ENCODE measurements at regions not wholly inside any gene's neighbourhood (a gene's known extent, or its start where the extent isn't known, plus 50 kb on each side); places are given as distances from the start of the nearest gene placed in this dataset.

DNA sequence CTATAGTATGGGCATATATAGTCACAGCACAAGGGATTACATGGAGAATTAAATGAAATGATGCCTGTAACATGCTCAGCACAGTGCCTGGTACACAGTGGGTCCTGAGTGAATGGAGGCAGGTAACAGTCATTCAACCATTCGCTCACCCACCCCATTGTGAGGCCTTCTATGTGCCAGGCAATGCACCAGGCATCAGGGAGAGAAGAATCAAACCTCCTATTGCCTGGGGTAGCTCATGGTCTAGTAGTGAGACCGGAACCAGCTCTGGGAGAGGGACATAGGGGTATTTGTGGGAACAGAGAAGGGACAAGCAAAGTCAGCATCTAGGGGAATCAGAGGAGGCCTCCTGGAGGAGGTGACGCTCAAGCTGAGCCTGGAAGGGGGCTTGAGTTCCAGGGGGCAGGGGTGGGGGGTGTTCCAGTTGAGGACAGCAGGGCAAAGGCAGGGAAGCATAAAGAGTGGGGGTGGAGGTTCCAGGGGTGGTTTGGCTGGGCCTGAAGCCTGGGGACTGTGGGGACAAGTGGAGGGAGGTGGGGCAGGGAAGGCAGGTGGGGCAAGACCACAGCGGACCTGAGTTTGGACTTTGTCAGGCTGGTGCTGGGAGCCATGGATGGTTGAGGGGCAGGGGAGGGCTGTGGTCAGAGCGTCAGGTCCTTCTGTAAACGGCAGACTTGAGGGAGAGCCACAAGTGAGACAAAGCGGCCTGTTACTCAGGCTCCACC is 591.6 kb downstream of the PTPRU start:
- no peak for ATAC-seq
- DNase-seq (ENCODE audit: low spot score): no peak

DNA sequence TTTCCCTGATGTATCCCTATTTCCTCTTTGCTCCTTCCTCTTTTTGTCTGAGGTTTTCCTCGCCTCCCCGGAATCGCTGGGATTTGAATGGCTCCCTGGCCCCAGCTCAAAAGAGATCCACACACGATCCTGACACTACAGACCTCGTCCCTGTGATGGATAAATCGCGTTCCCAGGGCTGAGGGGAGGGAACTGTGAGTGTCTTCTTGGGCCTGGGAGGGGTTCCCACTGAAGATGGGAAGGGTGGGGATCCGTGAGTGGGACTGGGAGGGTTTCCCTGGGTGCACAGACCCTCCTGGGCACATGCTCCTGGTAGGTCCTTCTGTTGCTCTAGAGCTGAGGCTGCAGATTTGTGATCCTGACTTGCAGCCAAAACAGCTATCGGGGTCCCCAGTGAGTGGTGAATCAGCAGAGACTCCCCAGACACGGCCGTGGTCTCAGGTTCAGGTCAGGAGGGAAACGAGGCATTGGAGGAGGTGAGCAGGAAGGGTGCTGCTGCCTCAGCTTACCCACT is 591.0 kb downstream of the PTPRU start:
- no peak for ATAC-seq
- DNase-seq (ENCODE audit: low spot score): peak; percentile 27

DNA sequence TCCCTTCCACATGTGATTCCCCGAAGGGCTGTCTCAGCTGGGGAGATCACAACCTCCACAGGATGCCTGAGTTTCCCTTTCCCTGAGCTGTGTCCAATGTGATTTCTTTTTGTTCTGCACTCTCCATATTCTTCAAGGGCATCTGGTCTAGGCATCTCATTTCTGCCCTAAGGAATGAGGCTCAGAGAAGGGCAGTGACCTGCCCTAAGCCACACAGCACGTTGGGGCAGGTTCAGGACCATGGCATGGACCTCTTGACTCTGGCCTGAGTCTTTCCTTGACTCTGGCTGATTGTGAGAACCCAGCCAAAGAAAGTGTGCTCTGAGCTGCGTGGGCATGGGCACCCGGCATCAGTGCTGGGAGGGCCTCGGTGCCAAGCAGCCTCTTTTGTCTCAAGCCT is 590.3 kb downstream of the PTPRU start:
- DNase-seq (ENCODE audit: low spot score) (no peak), ATAC-seq (no peak)

DNA sequence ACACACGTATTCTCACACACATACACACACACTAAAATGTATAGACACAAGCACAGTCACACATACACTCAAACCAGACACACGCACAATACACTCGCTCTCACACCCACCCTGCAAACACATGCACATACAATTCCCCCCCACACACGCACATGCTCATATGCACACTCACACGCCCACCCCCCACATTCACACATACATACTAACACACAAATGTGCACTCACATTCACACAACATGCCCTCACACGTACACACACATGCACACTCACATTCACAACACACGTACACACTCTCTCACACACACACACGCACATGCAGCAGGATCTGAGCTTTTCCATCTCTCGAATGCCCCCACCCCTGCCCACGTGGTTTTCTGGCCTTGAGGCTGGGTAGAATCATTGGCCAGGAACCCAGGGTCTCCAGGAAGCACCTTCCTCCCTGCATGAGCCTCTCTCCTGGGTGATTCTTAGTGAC is 589.7 kb downstream of the PTPRU start:
- no peak for ATAC-seq
- no peak for DNase-seq (ENCODE audit: low spot score)

DNA sequence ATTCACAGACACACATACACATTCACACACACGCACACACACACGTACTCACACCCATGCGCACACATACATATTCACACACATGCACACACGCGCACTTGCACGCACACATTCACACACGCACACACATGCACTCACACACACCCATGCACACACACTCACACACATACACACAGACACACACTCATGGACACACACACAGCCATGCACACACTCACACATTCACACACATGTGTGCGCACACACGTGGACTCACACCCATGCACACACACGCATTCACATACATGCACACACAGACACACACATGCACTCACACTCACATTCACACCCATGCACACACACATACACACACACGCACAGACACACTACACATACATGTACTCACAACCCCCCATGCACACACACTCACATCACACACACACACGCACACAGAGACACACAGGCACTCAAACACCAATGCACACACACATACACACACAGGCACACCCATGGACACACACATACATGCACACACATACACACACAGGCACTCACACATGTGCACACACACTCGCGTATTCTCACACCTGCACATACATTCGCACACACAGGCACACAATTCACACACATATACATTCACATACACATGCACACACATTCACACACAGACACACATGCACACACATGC is 589.1 kb downstream of the PTPRU start:
- ATAC-seq (no peak), DNase-seq (ENCODE audit: low spot score) (peak; percentile 15)

DNA sequence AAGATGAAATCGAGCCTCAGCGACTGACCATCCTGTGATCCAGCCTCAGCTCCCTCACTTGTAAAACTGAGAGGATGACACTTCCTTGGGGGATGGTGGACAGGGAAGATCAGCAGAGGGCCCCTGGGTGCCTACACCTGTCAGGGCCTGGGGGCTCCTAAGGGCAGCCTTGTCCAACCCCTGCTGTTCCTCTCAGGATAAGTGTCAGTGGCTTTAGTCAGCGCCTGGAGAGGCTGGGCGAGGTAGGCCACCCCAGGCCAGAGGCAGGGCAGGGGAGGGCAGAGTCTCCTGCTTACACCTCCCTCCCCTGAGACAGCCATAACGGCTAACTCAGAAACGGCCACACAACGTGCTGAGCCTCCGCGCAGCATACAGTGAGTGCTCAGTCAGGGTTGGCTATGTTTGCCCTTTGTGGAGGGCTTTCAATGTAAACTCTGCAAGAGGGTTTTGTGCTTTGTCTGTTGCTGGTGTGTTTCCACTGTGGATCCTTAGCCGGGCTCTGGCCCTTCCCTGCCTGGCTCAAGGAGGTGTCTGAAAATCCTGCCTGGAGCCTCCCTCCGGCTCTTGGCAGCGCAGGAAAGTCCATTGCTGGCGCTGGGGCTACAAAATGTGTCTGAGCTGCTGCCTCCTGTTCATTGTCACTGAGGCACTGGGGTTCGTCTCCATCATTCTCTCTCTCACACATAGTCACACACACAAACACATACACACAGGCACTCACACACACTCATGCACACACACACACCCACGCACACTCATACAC is 588.4 kb downstream of the PTPRU start:
- DNase-seq (ENCODE audit: low spot score) (peak; percentile 27), ATAC-seq (no peak)

DNA sequence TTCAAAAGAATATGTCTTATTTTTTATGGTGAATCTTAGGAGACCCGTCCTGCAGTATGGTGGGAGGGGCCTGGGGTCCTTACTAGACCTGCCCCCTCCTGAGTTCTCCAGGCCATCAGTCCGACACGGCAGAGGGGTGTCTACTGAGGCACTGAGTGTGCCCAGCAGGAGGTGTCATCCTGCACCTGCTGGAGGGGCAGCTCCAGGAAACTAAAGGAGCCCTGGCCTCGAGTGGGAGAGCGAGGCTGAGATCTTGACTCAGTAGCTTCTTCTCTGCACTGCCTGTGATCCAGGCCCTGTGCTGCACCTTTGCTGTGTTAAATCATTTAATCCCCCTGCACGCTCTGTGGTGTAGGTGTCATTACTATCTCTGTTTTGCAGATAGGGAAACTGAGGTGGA is 587.7 kb downstream of the PTPRU start:
- no peak for ATAC-seq
- DNase-seq (ENCODE audit: low spot score): peak; percentile 29

DNA sequence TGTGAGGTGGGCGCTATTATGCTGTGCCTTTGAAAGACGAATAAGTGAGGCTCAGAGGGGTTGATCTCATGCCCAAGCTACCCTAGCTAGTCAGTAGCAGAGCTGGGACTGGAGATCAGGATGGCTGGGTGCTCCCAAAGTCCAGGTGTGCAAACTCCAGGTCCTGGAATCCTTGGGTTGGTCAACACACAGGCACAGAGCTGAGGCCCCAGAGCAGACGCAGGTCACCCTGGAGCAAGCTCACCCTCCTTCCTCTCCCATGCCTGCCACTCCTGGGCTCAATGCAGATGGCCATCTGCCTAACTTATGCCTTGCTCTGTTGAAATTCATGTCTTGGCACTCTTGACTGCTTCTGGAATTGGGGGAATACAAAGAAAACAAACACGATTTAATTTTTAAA is 587.2 kb downstream of the PTPRU start:
- no peak for ATAC-seq
- DNase-seq (ENCODE audit: low spot score): peak; percentile 15

DNA sequence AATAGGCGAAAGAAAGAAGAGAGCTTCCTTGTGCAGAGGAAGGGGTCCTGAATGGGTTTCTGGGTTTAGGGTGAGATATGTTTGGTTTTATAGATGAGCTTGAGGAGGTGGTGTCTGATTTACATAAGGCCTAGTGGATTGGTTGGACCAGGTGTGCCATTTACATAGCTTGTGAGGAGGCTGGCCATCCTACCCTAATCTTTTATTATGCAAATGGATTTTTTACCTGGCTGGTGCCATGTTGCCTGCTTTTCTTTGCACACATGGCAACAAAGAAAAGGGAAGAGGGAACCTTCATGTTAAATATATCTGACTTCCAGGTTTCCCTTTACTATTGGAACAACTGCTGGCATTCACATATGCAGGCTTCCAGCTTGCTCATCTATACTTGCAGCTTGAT is 585.3 kb downstream of the PTPRU start:
- ATAC-seq (no peak), DNase-seq (ENCODE audit: low spot score) (no peak)

DNA sequence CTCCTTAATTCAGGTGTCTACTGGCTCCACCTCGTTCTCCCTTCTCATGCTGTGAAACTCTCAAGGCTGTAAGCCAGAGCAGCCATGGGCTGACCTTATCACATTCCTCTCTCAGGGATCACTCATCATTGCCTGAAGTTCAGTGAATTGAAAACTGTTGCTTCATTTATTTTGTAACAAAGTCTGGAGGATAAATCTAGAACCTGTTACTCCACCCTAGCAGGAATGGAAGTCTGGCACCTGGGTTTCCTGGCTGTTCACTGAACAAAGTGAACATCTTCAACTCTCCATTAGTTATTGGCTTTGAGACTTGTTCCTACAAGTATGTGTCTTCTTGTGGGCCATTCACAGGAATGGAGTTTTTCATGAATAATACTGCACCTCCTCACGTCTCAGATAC is 584.1 kb downstream of the PTPRU start:
- ATAC-seq (no peak), DNase-seq (ENCODE audit: low spot score) (no peak)

DNA sequence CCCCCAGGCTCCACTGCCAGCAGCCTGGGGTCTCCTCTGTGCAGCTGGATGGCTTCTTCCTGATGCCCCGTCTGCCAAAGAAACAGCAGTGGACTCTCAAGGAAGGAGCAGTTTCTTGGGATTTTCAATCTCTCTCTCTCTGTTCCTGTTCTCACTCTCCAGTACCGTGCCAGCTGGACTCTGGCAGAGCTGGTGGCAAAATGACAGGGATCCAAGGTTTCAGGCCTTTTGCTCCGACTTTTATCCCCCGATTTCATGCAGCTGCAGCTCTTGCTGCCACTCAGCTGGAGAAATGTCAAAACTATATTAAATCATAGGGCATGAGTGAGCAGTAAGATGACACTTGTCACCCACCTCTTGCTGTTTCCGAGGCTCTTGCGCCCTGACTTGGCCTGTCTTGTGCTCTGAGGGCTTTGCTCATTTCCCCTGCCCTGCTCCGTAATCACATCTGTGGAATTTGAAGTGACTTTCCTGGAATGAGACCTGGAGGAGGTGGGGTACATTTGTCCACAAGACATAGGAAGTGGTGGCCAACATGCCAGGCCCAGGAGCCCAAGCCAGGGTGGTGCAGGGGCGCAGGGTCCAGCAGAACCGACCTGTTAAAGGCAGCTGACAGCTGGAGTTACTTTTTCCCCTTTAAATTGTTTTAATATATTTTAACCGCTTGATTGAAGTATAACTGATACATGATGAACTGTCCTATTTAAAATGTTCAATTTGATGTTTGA is 576.2 kb downstream of the PTPRU start:
- ATAC-seq: no peak
- peak; percentile 24 for DNase-seq (ENCODE audit: low spot score)

DNA sequence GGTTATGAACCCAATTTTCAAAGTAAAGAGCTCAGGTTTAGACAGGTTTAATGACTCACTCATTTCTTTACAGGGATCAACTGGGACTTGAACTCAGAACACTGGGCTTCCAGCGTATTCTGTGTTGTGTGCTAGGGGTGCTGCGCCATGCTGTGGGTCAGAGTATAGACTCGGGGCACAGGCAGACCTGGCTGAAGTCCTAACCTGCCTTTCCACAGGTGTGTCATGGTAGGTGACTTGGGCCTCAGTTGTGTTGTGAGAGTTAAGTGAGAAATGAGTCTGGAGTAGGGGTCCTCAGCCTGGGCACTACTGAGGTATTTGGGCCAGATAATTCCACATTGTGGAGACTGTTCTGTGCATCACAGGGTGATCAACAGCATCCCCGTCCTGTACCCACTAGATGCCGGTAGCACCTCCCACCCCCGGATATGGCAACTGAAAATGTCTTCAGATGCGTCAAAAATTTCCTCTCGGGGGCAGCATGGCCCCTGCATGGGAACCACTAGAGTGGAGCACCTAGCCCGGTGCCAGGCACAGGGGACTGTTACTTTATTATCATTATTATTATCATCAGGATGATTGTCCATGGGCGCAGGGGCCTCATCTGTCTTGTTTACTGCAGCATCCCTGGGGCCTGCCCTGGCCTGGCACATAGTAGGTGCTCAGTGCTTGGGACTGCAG is 575.5 kb downstream of the PTPRU start:
- ATAC-seq: no peak
- peak; percentile 16 for DNase-seq (ENCODE audit: low spot score)

DNA sequence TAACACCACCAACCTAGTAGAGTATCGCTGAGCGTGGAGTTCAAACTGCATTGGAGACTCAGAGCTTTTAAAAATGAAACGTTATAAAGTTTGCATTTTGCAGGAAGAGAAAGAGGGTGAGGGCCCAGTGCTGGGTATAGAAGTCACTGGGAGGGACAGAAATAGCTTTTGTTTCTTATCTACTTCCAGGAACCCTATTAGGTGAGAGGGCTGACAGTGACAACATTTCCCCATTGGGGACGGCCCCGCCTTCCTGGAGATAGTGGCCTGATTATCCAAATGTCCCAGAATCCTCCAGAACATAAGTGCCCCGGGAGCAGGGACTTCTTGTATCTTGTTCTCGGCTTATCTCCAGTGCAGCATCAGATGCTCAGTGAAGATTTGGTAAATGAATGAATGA is 574.9 kb downstream of the PTPRU start:
- DNase-seq (ENCODE audit: low spot score) (peak; percentile 27), ATAC-seq (peak; percentile 26)

DNA sequence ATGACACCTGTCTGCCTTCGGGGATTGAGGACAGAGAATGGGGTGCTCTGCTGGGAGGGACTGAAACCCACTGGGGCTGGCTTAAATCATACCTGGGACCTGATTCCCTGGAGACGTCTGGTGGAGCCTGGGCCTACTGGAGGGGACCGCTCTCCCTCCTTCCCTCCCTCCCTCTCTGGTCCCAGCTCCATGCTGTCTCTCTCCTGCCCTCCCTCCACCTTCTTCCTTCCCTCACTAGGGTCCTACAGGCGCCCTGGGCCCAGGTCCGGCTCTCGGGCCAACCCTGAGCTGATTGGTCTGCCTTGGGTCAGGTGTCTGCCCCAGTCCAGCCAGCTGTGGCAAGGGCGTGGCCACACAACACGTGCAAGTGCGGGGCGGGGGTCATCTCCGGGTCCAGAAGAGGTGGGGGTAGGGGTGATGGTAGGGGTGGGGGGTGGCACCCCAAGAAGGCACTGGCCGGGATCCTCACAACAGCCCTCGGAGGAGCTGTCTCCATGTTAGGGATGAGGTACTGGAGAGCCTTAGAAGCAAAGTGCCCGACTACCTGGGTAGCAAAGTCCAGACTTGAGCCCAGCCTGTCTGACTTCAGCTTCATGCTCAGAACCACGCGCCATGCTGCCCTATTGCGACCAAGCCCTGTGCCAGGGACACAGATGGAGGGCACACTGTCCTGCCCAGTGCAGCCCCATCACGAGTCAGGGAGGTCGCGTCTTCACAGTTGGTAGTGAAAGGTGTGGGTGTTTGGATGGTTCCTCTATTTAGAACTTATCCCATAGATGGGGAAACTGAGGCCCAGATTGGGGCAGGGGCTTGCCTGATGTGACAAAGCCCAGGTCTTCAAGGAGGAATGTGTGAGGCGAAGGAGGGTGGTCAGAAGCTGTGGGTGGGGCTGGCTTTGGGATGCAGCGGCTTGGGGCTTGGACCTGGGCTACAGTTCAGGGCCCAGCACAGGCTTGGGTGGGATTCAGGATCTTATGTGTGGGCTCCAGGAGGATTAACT is 574.1 kb downstream of the PTPRU start:
- ATAC-seq (no peak), DNase-seq (ENCODE audit: low spot score) (peak; percentile 43)

DNA sequence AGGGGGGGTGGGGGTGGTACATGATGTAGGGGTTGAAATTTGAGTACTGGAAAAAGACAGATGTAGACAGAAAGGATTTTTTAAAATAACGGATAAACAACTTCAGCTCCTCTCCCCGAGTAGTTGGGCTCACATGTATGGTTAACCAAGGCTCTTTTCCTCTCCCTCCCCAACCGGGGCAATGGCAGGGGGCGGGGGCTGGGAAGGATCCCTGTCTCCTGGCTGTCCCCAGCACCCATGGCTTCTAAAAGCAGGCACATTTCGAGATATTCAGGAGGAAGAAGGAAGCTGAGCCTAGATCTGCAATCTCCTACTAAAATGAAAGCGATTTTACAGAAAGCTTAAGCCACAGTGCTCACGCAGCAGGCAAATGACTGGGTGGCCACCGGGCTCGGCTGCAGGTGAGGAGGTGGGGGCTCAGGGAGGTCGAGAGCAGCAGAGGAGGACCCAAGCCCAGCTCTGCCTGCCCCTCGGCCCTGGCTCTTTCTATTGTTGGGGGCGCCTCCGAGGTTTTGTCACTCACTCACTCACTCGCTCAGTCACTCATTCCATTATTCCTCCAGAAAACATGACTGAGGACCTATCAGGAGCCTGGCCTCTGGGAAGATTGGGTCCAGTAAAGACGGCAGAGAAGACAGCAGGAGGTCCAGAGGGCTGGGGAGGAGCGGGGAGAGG is 573.3 kb downstream of the PTPRU start:
- no peak for ATAC-seq
- DNase-seq (ENCODE audit: low spot score): peak; percentile 27

DNA sequence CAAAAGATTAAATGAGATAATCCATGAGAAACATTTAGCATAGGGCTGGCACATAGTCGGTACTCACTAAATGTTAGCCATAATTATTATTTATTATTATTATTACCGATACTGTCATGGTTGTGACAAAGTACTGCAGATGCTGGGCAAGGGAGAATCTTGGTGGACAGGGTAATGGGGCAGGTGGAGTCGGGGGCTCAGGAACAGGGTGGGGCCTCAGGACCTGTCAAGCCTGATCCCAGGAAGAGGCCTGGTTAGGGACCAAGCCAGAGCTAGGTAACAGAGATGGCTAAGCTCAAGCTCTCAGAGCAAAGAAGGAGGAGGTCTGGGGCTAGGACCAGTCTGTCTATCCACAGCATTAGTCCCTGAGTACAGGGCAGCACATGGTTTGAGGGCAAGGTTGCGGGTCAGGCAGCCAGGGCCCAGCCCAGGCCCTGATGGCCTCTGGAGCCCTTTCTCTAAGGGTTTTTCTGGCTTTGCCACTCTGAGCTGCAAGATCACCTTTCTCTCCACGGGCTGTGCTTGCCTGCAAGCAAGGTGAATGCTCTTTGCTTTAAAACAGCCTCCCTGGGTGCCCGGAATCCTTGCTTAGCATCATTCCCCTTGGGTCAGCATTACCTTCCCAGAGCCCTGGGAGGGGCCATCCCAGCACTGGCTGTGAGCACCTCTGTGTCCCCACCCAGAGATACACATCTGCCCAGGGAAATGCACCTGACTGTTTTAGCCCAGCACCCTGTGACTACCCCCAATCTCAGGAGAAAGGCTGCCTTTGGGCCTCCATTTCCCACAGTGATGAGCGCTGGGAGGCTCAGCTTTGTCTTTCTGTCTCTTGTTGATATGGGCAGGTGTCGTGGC is 572.0 kb downstream of the PTPRU start:
- ATAC-seq (no peak), DNase-seq (ENCODE audit: low spot score) (peak; percentile 24)

DNA sequence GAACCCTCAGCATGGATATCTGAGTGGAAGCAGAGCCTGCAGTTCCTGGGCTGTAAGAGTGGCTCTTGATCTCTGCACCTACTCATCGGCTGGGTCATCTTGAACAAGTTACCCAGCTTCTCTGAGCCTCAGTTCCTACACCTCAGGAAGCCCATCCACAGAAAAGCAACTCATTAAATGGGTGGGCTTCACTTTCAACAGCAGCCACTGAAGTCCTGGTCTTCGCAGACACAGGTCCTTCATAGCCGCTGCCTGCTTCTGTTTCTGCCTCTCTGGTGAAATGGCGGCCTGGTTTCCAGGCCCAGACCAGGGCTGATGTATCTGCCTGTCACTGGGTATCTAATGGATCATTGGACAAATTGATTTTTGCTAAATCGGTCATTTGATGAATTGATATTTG is 571.4 kb downstream of the PTPRU start:
- no peak for ATAC-seq
- peak; percentile 8 for DNase-seq (ENCODE audit: low spot score)
